ENCODE measurements at regions not wholly inside any gene's neighbourhood (a gene's known extent, or its start where the extent isn't known, plus 50 kb on each side); places are given as distances from the start of the nearest gene placed in this dataset.

DNA sequence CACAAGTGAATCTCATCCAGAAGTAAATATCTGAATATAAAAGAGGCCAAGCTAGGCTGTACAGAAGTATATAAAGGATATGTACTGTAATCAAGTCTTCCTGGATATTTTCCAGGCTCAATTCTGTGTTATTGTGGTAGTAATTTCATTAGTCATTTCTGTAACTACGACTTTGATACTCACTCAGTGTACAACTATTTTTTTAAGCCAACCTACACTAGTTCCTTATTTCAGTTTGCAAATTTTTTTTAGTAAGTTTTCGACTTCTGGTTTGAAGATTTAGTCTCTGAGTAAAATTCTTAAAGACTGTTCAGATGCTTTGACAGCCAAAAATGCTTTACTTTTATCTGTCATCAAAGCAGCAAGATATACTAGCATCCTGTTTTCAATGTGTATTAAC is 130.8 kb downstream of the CAPZA3 start:
- Histone ChIP-seq H3K9ac (ENCODE audit: low read length) (no peak overlapping the region), H3K36me3 (replicated peaks in 1 of 2; ENCODE audit: control extremely low read depth in 1 of 2, control insufficient read depth in 1 of 2, extremely low read depth in 1 of 2, insufficient read depth in 2 of 2, low read length in 1 of 2) (no peaks in the 10 kb centered on the region), H2AFZ (ENCODE audit: insufficient read depth, low read depth, low read length, poor library complexity, severe bottlenecking) (no peak overlapping the region), H3K4me2 (replicated peaks; ENCODE audit: low read depth, low read length, poor library complexity, severe bottlenecking) (no peak overlapping the region), H3K4me3 (ENCODE audit: control extremely low read depth in 1 of 5, extremely low read depth in 1 of 5, insufficient read depth in 1 of 5, low read depth in 2 of 5, low read length in 4 of 5) (no peak overlapping the region), H3K27me3 (replicated peaks in 1 of 4; ENCODE audit: control extremely low read depth in 1 of 4, control insufficient read depth in 3 of 4, insufficient read depth in 4 of 4, low read length in 3 of 4) (no peaks in the 10 kb centered on the region), H3K4me1 (ENCODE audit: control insufficient read depth in 2 of 2, insufficient read depth in 2 of 2, low read length in 2 of 2) (no peaks in the 10 kb centered on the region), H3K9me3 (ENCODE audit: control extremely low read depth in 1 of 3, control insufficient read depth in 2 of 3, insufficient read depth in 1 of 3, low read length in 2 of 3) (no peaks in the 10 kb centered on the region), H3K79me2 (ENCODE audit: control insufficient read depth, insufficient read depth, low read length) (no peaks in the 10 kb centered on the region), H3K27ac (ENCODE audit: low read length in 2 of 2) (no peak overlapping the region), H4K20me1 (ENCODE audit: control insufficient read depth, insufficient read depth, low read length, poor library complexity, severe bottlenecking) (no peaks in the 10 kb centered on the region)
- ATAC-seq (ENCODE audit: low read depth) (no peak), DNase-seq (no peak)
- intact Hi-C loops (cut with micrococcal nuclease), result no loop called here
- no peak overlapping the region for H3K4me3 Mint-ChIP-seq
- ChIA-PET POLR2A (no interaction called here), CTCF (no interaction called here)
- H3K27ac Mint-ChIP-seq, result no peak overlapping the region
- no CpG with 5 or more reads among the region's 2 CpGs for WGBS (ENCODE audit: insufficient coverage)
- no peaks in the 10 kb centered on the region for H3K27me3 Mint-ChIP-seq
- H3K9me3 Mint-ChIP-seq (ENCODE audit: insufficient read depth), result no peaks in the 10 kb centered on the region
- TF ChIP-seq, protein P1, sequence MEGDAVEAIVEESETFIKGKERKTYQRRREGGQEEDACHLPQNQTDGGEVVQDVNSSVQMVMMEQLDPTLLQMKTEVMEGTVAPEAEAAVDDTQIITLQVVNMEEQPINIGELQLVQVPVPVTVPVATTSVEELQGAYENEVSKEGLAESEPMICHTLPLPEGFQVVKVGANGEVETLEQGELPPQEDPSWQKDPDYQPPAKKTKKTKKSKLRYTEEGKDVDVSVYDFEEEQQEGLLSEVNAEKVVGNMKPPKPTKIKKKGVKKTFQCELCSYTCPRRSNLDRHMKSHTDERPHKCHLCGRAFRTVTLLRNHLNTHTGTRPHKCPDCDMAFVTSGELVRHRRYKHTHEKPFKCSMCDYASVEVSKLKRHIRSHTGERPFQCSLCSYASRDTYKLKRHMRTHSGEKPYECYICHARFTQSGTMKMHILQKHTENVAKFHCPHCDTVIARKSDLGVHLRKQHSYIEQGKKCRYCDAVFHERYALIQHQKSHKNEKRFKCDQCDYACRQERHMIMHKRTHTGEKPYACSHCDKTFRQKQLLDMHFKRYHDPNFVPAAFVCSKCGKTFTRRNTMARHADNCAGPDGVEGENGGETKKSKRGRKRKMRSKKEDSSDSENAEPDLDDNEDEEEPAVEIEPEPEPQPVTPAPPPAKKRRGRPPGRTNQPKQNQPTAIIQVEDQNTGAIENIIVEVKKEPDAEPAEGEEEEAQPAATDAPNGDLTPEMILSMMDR (IDR thresholded peaks at IDR 0.05), result no peak
- TF ChIP-seq EZH2 (IDR thresholded peaks at IDR 0.05; ENCODE audit: borderline replicate concordance, insufficient read depth, low read depth, low read length, poor library complexity, severe bottlenecking), result no peak
- H3K4me1 Mint-ChIP-seq, result no peaks in the 10 kb centered on the region

DNA sequence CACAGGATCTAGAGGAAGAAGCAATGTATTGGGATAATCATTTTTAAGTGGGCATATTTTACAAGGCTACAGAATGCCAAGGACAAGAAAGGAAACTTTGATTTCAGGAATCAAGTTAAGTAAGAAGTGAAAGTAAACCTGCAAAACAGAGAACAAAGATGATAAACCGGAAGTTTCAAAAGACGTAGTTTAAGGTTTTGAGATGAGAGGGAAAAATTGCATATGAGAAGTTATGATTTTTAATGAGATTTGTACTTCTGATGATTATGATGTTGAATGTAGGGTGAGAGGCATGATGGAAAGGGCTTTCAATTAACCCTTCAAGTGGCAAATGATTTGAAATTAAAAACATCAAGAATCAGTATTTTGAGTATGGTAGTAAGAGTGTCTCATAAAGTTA is 134.9 kb downstream of the CAPZA3 start:
- ATAC-seq (ENCODE audit: low read depth), result no peak

More for the DNA sequence above, 134.9 kb downstream of the CAPZA3 start:
- Histone ChIP-seq H4K20me1 (ENCODE audit: control insufficient read depth, insufficient read depth, low read length, poor library complexity, severe bottlenecking) (no peaks in the 10 kb centered on the region), H3K4me3 (ENCODE audit: control extremely low read depth in 1 of 5, extremely low read depth in 1 of 5, insufficient read depth in 1 of 5, low read depth in 2 of 5, low read length in 4 of 5) (no peak overlapping the region), H3K27me3 (replicated peaks in 1 of 4; ENCODE audit: control extremely low read depth in 1 of 4, control insufficient read depth in 3 of 4, insufficient read depth in 4 of 4, low read length in 3 of 4) (no peaks in the 10 kb centered on the region), H3K4me2 (replicated peaks; ENCODE audit: low read depth, low read length, poor library complexity, severe bottlenecking) (no peak overlapping the region), H2AFZ (ENCODE audit: insufficient read depth, low read depth, low read length, poor library complexity, severe bottlenecking) (peak overlapping the region; percentile 33), H3K9ac (ENCODE audit: low read length) (no peak overlapping the region), H3K27ac (ENCODE audit: low read length in 2 of 2) (no peak overlapping the region), H3K4me1 (ENCODE audit: control insufficient read depth in 2 of 2, insufficient read depth in 2 of 2, low read length in 2 of 2) (no peaks in the 10 kb centered on the region), H3K9me3 (ENCODE audit: control extremely low read depth in 1 of 3, control insufficient read depth in 2 of 3, insufficient read depth in 1 of 3, low read length in 2 of 3) (no peaks in the 10 kb centered on the region), H3K36me3 (replicated peaks in 1 of 2; ENCODE audit: control extremely low read depth in 1 of 2, control insufficient read depth in 1 of 2, extremely low read depth in 1 of 2, insufficient read depth in 2 of 2, low read length in 1 of 2) (no peaks in the 10 kb centered on the region), H3K79me2 (ENCODE audit: control insufficient read depth, insufficient read depth, low read length) (no peaks in the 10 kb centered on the region)
- Mint-ChIP-seq H3K4me1 (no peaks in the 10 kb centered on the region), H3K9me3 (ENCODE audit: insufficient read depth) (no peaks in the 10 kb centered on the region), H3K27me3 (no peaks in the 10 kb centered on the region), H3K27ac (no peak overlapping the region), H3K4me3 (no peak overlapping the region)
- no peak for DNase-seq
- POLR2A ChIA-PET, result no interaction called here
- TF ChIP-seq EZH2 (IDR thresholded peaks at IDR 0.05; ENCODE audit: borderline replicate concordance, insufficient read depth, low read depth, low read length, poor library complexity, severe bottlenecking), result no peak
- TF ChIP-seq, protein P1 (IDR thresholded peaks at IDR 0.05), result no peak
- 33% methylated on average over 2 of the region's 2 CpGs for WGBS (ENCODE audit: insufficient coverage)
- CTCF ChIA-PET, result no interaction called here
- intact Hi-C loops (cut with micrococcal nuclease), result no loop called here

Measured in B cell (primary cell).